PFSK-1 (cell line): ENCODE measurements at regions not wholly inside any gene's neighbourhood (a gene's known extent, or its start where the extent isn't known, plus 50 kb on each side); places are given as distances from the start of the nearest gene placed in this dataset.

Experiments
- FOXP2 ChIP-seq: optimal IDR thresholded peaks from 2 replicates; pipeline ENCODE3; 2011; ENCODE audit warnings: borderline replicate concordance, control low read depth, inconsistent platforms; ENCODE audit not compliant: insufficient read depth; ENCODE audit errors: extremely low read length, extremely low read depth
- POLR2AphosphoS5 ChIP-seq: IDR thresholded peaks from 2 replicates; pipeline ENCODE4 v1.6.1; 2012; ENCODE audit warnings: low read depth, mild to moderate bottlenecking, control low read depth, low read length, moderate library complexity
- REST ChIP-seq, 2 experiments: IDR thresholded peaks; 2 replicates each; pipeline versions ENCODE4 v1.6.1 to v1.8.0; 2011 to 2012; ENCODE audit warnings: low read depth in 2 of 2, low read length in 2 of 2, control low read depth in 1 of 2, inconsistent platforms in 1 of 2, mild to moderate bottlenecking in 1 of 2, moderate library complexity in 1 of 2; ENCODE audit not compliant: insufficient read depth in 1 of 2
- TAF1 ChIP-seq: IDR thresholded peaks from 2 replicates; pipeline ENCODE4 v1.6.1; 2012; ENCODE audit warnings: low read length, control low read depth, borderline replicate concordance; ENCODE audit not compliant: insufficient read depth

GRCh38 chr17:79503126-79503839 is 107.6 kb downstream of the RBFOX3 start:
- no peak for TF ChIP-seq FOXP2
- TF ChIP-seq REST (IDR thresholded peaks at IDR 0.05; ENCODE audit: insufficient read depth in 1 of 2, low read depth in 2 of 2, low read length in 2 of 2), result no peak
- TF ChIP-seq POLR2AphosphoS5, result no peak
- TF ChIP-seq TAF1, result no peak
